GM19455 (cell line): ENCODE measurements at regions not wholly inside any gene's neighbourhood (a gene's known extent, or its start where the extent isn't known, plus 50 kb on each side); places are given as distances from the start of the nearest gene placed in this dataset.

Source experiments
- ATAC-seq: cut with Tn5 transposase; IDR thresholded peaks from one replicate; pipeline ENCODE4 v1.9.1; 2021; ENCODE audit not compliant: unreplicated experiment

- no peak for ATAC-seq
Observed at GRCh38 chr7:17638727-17639126, 301.6 kb downstream of the SNX13 start.

GRCh38 chr7:17640730-17641377 is 299.4 kb downstream of the SNX13 start:
- peak; percentile 81 for ATAC-seq

- ATAC-seq = no peak
Observed at GRCh38 chr7:17645500-17645899, 294.8 kb downstream of the SNX13 start.

GRCh38 chr7:17646253-17646956 is 293.9 kb downstream of the SNX13 start:
- no peak for ATAC-seq

GRCh38 chr7:17651341-17651740 is 289.0 kb downstream of the SNX13 start:
- no peak for ATAC-seq

- no peak for ATAC-seq
Observed at GRCh38 chr7:17651863-17652385, 288.4 kb downstream of the SNX13 start.

- ATAC-seq = no peak
Observed at GRCh38 chr7:17654940-17655339, 285.4 kb downstream of the SNX13 start.

GRCh38 chr7:17659126-17659525 is 281.2 kb downstream of the SNX13 start:
- no peak for ATAC-seq

GRCh38 chr7:17660116-17660515 is 280.2 kb downstream of the SNX13 start:
- no peak for ATAC-seq

- no peak for ATAC-seq
Observed at GRCh38 chr7:17661982-17662585, 278.2 kb downstream of the SNX13 start.

- ATAC-seq = no peak
Observed at GRCh38 chr7:17663061-17663675, 277.1 kb downstream of the SNX13 start.

GRCh38 chr7:17665029-17665428 is 275.3 kb downstream of the SNX13 start:
- no peak for ATAC-seq

GRCh38 chr7:17668122-17668521 is 272.2 kb downstream of the SNX13 start:
- no peak for ATAC-seq

- no peak for ATAC-seq
Observed at GRCh38 chr7:17669204-17669603, 271.1 kb downstream of the SNX13 start.

- ATAC-seq = no peak
Observed at GRCh38 chr7:17671956-17672355, 268.3 kb downstream of the SNX13 start.

GRCh38 chr7:17672783-17673182 is 267.5 kb downstream of the SNX13 start:
- no peak for ATAC-seq

- no peak for ATAC-seq
Observed at GRCh38 chr7:17674166-17674942, 265.9 kb downstream of the SNX13 start.

- ATAC-seq = no peak
Observed at GRCh38 chr7:17674943-17675608, 265.2 kb downstream of the SNX13 start.

- no peak for ATAC-seq
Observed at GRCh38 chr7:17677408-17677807, 262.9 kb downstream of the SNX13 start.

GRCh38 chr7:17678896-17679295 is 261.4 kb downstream of the SNX13 start:
- no peak for ATAC-seq
